Stimulated activated CD8-positive, alpha-beta memory T cell treated with anti-CD3 and anti-CD28 coated beads, Interleukin-2, amount 100 ng/mL, for 48 hours (primary cell): ENCODE measurements at regions not wholly inside any gene's neighbourhood (a gene's known extent, or its start where the extent isn't known, plus 50 kb on each side); places are given as distances from the start of the nearest gene placed in this dataset.

Experiments
- DNase-seq, 2 donors: peaks; one replicate each; pipeline ENCODE4 v3.0.0-alpha.2; 2020; ENCODE audit warnings: low read depth in 2 of 2

- no peak for DNase-seq
These were observed 90.9 kb upstream of the CHST15 start for GRCh38 chr10:124184208-124184830.

GRCh38 chr10:124183617-124184016, 90.2 kb upstream of the CHST15 start:
- DNase-seq = no peak

DNA sequence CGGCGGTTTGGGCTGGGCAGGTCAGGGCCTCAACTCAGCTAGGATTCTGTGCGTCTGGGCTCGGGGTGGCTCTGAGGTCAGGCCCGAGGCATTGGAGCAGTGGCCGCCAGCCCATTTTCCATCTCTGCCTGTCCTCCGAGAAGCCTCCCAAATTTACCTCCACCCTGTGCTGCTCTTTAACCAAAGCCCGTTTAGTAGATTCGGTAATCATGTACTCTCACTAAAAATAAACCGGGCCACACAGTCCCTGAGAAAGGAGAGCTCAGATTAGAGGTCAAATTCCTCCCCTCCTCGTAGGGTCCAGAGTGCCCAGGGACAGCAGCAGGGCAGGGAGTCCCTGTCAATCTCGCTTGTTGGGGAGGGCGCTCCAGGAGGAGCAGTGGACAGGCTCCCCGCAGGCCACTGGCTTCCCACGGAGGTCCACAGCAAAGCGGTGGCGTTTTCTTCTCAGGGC, 88.7 kb upstream of the CHST15 start:
- no peak for DNase-seq

GRCh38 chr10:124181656-124182055, 88.3 kb upstream of the CHST15 start:
- no peak for DNase-seq

- DNase-seq = no peak
These were observed 87.7 kb upstream of the CHST15 start for GRCh38 chr10:124180947-124181549.

GRCh38 chr10:124180044-124180745, 86.8 kb upstream of the CHST15 start:
- no peak for DNase-seq

GRCh38 chr10:124179308-124180043, 86.1 kb upstream of the CHST15 start:
- DNase-seq = no peak

GRCh38 chr10:124177180-124177518, 83.8 kb upstream of the CHST15 start:
- DNase-seq = no peak

DNA sequence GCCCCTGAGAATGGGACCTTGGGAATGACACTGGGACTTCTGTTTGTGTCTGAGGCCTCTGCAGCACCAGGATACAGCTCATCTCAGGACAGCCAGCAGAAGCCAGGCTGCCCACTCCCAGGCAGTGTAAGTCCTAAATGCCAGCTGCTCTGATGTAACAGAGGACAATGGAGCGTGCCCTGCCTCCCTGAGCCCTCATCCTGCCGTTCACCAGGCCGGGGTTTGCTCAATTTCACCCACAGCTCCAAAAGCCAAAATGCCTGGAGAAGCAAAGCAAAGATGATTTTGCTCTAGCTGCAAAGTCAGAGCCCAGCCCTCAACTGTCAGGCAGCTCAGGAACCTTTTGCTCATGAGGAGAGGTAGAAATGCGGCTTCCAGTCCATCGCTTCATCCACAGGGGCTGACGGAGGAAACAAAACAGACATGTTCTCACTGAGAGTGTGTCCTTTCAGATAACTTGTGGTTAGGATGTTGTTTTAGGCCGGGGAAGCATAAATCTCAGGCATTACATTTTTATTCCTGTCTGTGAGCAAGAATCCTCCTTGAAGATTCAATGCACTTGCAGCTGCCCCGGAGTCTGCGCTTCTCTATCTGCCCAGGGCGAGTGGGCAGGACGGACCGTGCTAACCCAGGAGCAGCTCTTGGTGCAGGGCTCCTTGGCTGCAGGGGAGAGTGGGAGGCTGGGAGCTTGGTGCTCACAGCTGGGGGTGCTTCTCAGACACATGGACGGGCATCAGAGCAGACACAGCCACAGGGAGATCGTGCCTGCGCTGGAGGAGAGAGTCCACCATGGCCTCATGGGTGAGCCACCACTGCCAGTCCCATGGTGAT, 83.2 kb upstream of the CHST15 start:
- DNase-seq = no peak

GRCh38 chr10:124175701-124176348, 82.4 kb upstream of the CHST15 start:
- no peak for DNase-seq

- no peak for DNase-seq
These were observed 81.6 kb upstream of the CHST15 start for GRCh38 chr10:124174673-124175645.

DNA sequence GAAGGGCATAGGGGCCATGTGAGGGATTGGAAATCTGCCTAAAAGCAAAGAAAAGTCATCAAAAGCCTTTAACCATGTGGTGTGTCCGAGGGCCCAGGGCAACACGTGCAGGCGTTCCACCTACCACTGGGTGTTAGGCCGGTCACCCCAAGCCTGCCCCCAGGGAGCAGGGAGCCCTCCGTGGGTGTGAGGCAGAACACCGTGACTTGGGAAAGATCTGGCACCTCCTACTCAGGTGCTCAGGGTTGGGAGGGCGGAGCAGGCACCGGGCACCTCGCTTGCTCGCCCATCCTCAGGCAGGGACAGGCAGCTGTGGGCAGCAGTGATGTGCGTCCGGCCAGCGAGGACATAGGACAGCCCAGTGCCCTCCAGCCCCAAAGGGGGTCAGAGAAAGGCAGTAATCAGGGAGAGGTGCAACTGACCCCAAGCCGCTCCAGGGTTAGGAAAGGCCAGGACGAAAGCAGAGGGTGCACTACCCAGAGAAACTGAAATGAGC, 80.7 kb upstream of the CHST15 start:
- no peak for DNase-seq

DNA sequence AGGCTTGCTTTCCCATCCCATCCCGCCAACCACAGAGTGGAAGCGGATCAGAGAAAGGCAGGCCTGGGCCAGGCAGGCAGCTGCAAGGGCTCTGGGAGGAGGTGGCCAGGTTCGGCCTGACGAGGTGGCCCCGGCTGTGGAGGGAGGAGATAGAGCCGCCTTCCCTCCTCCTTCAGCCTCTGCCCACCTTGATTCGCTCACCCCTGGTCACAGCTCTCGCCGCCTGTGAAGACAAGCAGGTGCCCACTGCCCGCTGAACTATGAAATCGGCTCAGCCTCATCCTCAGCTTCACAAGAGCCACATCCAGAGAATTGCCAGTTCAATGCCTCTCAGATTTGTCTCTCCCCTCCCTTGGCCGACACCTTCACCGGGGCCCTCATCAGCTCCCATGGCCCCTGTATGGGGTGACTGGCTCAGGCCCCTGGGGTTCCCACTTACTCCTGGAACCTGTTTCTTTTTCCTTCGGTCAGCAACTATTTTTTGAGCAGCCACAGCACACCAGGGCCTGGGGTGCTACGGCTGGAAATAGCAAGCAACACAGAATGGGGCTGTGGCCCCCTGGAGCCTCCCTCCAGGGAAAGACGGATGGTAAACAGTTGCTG, 80.0 kb upstream of the CHST15 start:
- no peak for DNase-seq

- DNase-seq = no peak
These were observed 79.0 kb upstream of the CHST15 start for GRCh38 chr10:124172181-124172916.

GRCh38 chr10:124171561-124171960, 78.2 kb upstream of the CHST15 start:
- no peak for DNase-seq

DNA sequence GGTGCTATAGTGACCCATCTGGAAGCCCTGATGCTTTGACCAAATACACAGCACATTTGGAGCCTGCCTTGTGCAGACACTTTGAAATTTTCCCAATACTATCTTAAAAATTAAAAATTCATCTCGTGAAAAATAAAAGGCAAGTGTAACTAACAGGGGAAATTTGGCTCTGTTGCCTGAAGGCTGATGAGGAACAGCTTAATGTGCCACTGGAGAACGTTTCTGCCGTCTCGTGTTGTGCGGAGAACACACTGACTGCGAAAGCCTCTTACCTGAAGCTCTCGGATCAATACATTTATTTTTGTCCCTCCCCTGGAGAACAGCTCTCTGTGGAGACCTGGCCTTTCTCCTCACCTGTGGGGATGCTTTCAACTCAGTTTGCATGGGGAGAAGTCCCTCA, 77.2 kb upstream of the CHST15 start:
- DNase-seq = no peak

- DNase-seq = no peak
These were observed 75.8 kb upstream of the CHST15 start for GRCh38 chr10:124168991-124169802.

GRCh38 chr10:124168581-124168980, 75.2 kb upstream of the CHST15 start:
- DNase-seq = no peak
